Left lung (tissue), 4 donors: ENCODE measurements at regions not wholly inside any gene's neighbourhood (a gene's known extent, or its start where the extent isn't known, plus 50 kb on each side); places are given as distances from the start of the nearest gene placed in this dataset.

Source experiments
- ATAC-seq: fragments of 200-7000 bp; cut with Tn5 transposase; one replicate; pipeline ENCODE4 v1.9.1; 2020; ENCODE audit warnings: moderate library complexity
- DNase-seq, 4 donors: peaks; one replicate each; pipeline ENCODE4 v3.0.0-alpha.2; 2013 to 2020
- H3K27ac ChIP-seq, 2 donors: fragments of 200-600 bp; sonication (generic) in 1 of 2; one replicate each; pipeline versions ENCODE4 v1.5.0 to v1.8.0; 2020 to 2021
- H3K27me3 ChIP-seq, 2 donors: fragments of 200-600 bp; sonication (generic) in 1 of 2; one replicate each; pipeline versions ENCODE4 v1.5.0 to v1.8.0; 2020 to 2021
- H3K36me3 ChIP-seq, 2 donors: fragments of 200-600 bp; sonication (generic) in 1 of 2; one replicate each; pipeline versions ENCODE4 v1.5.0 to v1.8.0; 2020 to 2021
- H3K4me1 ChIP-seq, 2 donors: fragments of 200-600 bp; one replicate each; pipeline ENCODE4 v1.8.0; 2021
- H3K4me3 ChIP-seq, 2 donors: fragments of 200-600 bp; sonication (generic) in 1 of 2; one replicate each; pipeline versions ENCODE4 v1.5.0 to v1.8.0; 2020 to 2021; ENCODE audit warnings: mild to moderate bottlenecking in 1 of 2
- H3K9me3 ChIP-seq, 2 donors: fragments of 200-600 bp; sonication (generic) in 1 of 2; one replicate each; pipeline versions ENCODE4 v1.5.0 to v1.8.0; 2020 to 2021
- intact Hi-C, 2 donors: fragments of 100-400 bp; cut with DNase I; formaldehyde crosslinking; loops; one replicate each; pipeline versions ENCODE4 v1.11.2 to v1.14.2; 2022
- TF ChIP-seq, protein P1 (sequence below), 2 donors: fragments of 200-600 bp; sonication (generic) in 1 of 2; IDR thresholded peaks; one replicate each; pipeline versions ENCODE4 v1.5.0 to v1.8.0; 2021; ENCODE audit warnings: antibody characterized with exemption in 2 of 2
- donor health status: DM: no; HTN: yes; CAD: no.
- donor health status: DM: no; HTN: no; CAD: no.

DNA sequence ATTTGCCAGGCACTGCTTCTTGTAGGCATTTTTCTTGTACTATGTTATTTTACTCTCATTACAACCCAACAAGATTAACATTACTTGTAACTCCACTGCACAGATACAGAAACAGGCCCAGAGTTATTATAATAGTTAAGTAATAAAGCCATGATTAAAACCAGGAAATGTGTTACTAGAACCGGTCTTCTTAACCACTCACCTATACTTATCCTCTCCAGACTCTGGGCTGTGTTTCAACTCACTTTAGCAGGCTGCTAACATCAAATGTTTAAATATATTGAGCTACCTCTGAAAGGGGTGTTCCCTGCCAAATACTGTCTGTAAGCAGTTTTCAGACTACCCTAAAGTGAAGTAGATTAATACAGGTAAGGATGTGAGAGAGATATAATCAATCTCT, 1227.8 kb downstream of the SORCS3 start:
- H3K36me3 ChIP-seq: no peaks in the 10 kb centered on the region
- peaks cover 0 to 15% of the 10 kb centered on the region in 2 donors for H3K9me3 ChIP-seq
- ATAC-seq: peak; percentile 76
- no peaks in the 10 kb centered on the region for H3K27me3 ChIP-seq
- no peaks in the 10 kb centered on the region for H3K4me1 ChIP-seq
- intact Hi-C loops: no loop called here
- TF ChIP-seq, protein P1, sequence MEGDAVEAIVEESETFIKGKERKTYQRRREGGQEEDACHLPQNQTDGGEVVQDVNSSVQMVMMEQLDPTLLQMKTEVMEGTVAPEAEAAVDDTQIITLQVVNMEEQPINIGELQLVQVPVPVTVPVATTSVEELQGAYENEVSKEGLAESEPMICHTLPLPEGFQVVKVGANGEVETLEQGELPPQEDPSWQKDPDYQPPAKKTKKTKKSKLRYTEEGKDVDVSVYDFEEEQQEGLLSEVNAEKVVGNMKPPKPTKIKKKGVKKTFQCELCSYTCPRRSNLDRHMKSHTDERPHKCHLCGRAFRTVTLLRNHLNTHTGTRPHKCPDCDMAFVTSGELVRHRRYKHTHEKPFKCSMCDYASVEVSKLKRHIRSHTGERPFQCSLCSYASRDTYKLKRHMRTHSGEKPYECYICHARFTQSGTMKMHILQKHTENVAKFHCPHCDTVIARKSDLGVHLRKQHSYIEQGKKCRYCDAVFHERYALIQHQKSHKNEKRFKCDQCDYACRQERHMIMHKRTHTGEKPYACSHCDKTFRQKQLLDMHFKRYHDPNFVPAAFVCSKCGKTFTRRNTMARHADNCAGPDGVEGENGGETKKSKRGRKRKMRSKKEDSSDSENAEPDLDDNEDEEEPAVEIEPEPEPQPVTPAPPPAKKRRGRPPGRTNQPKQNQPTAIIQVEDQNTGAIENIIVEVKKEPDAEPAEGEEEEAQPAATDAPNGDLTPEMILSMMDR (IDR thresholded peaks at IDR 0.05): no peak
- no peak overlapping the region for H3K27ac ChIP-seq
- peak in 1 of 4 donors; percentile 16 for DNase-seq
- H3K4me3 ChIP-seq: no peak overlapping the region

DNA sequence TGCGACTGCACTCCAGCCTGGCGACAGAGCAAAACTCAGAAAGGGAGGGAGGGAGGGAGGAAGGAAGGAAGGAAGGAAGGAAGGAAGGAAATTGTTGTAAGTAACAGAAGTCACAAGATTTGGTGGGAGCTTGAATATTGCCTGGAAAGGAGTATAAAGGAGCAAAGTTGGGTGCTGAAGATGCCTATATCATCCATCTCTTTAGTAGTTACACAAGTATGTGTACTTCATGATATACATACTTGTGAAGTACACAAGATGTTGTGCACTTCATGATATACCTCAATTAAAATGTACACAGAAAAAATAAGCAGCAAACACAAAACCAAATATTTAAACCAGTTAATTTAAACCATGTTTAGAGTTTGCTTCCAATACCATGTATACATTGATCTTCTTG, 1223.8 kb downstream of the SORCS3 start:
- TF ChIP-seq, protein P1 (IDR thresholded peaks at IDR 0.05): no peak
- no peaks in the 10 kb centered on the region for H3K27me3 ChIP-seq
- no peak overlapping the region for H3K27ac ChIP-seq
- H3K4me1 ChIP-seq: no peaks in the 10 kb centered on the region
- intact Hi-C loops: no loop called here
- ATAC-seq (no peak), DNase-seq (no peak)
- no peak overlapping the region for H3K4me3 ChIP-seq
- no peaks in the 10 kb centered on the region for H3K36me3 ChIP-seq
- no peaks in the 10 kb centered on the region for H3K9me3 ChIP-seq

DNA sequence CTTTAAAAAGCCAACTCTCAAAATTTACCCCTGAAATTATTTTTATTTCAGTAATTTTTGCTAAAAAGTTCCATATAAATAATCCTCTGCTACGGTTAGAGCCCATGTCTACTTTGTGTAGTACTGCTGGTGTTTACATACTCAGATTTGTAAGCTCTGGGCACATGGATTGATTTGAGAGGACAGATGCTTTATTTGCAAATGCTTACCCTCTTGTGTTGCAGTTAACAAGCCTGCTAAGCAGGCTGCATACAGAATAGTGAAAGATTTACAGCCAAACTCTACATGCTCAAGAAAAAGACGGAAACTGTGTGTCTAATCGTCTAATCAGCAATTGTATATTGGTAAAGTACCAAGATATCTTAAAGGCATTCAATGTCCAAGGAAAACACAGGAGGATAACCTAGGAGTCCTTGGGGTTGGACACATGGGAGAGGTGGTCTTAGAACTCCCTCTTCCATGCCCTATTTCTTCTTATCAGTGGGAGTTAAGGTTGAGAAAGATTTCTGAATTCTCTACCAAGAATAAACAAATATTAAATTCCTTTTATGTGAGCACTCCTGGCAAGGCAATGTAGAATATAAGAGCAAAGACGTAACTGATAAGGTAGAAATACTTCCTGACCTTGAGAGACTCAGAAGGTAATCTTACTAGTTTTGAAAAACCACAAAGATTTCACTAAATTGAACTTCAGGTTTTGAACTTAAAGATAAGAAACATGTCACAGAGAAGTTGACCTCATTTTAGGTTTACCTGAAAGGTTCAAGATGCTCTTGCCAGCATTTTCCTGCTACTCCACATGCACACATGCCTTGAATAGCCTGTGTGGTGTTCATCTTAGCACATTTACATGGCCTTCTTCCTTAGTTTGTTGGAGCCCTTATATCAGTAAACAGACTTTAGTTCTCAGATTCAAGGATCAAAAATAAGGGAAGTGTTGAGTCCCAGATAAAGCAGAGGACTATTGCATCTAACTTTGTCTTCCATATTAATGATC, 1216.5 kb downstream of the SORCS3 start:
- no peaks in the 10 kb centered on the region for H3K36me3 ChIP-seq
- peak; percentile 89 for ATAC-seq
- intact Hi-C loops: no loop called here
- H3K9me3 ChIP-seq: no peaks in the 10 kb centered on the region
- H3K4me3 ChIP-seq: no peak overlapping the region
- no peaks in the 10 kb centered on the region for H3K27me3 ChIP-seq
- no peaks in the 10 kb centered on the region for H3K4me1 ChIP-seq
- H3K27ac ChIP-seq: peak overlapping the region in 1 of 2 donors; percentile 15
- TF ChIP-seq, protein P1 (IDR thresholded peaks at IDR 0.05): no peak
- DNase-seq: peak in 1 of 4 donors; percentile 19

DNA sequence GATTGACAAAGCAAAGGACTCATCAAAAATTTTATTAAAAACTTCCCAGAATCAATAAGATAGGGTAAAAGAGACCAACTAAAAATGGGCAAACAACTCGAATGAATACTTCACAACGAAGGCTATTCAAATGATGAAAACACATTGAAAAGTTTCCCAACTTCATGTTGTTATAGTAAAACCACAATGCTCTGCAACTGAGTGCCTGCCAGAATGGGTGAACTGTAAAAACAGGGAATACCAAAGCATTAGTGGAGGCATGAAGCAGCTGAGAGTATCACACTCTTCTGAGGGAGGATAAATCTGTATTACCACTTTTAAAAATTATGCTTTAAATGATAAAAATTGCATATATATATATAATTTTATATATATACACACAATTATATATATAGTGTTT, 1214.7 kb downstream of the SORCS3 start:
- Histone ChIP-seq H3K27me3 (no peaks in the 10 kb centered on the region), H3K36me3 (no peaks in the 10 kb centered on the region), H3K4me3 (no peak overlapping the region), H3K9me3 (no peaks in the 10 kb centered on the region), H3K27ac (no peak overlapping the region), H3K4me1 (no peaks in the 10 kb centered on the region)
- ATAC-seq (no peak), DNase-seq (no peak)
- intact Hi-C loops: no loop called here
- TF ChIP-seq, protein P1 (IDR thresholded peaks at IDR 0.05): no peak

DNA sequence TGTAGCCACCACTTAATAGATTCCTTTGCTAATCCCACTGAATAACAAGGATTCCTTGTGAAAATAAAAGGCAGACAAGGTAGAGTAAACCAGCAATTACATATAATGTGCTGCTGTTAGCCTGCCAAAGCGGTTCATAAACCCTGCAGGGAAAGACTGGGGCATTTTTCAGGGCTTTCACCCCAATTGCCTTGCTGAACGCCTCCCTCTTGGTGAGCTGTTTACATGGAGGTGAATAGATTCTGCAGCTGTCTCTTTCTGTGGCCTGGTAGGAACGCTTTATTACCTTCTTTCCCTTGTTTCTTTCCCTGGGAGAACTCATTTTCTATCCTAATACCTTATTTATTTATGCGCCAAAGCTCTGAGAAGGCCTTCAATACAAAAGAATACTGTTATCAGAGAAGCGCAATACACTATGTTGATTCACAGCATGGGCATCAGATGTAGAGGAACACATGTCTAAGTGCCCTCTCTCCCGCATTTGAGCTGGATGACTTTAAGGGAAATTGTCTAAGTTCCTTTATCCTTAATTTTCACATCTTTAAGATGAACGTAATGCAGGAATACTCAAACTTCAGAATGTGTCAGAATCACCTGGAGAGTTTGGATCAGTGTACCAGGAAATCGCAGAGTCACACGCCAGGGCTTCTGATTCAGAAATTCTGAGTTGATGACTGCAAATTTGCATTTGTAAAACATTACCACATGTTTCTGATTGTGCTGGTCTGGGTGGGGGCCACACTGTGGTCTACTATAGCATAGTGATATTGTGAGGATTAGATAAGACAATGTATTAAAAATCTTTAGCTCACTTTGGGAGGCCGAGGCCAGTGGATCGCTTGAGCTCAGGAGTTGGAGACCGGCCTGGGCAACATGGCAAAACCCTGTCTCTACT, 1203.8 kb downstream of the SORCS3 start:
- Histone ChIP-seq H3K4me3 (no peak overlapping the region), H3K27ac (no peak overlapping the region), H3K9me3 (no peaks in the 10 kb centered on the region), H3K36me3 (no peaks in the 10 kb centered on the region), H3K4me1 (no peaks in the 10 kb centered on the region), H3K27me3 (no peaks in the 10 kb centered on the region)
- DNase-seq (no peak), ATAC-seq (no peak)
- TF ChIP-seq, protein P1 (IDR thresholded peaks at IDR 0.05): no peak
- intact Hi-C loops: no loop called here
